ENCODE measurements at regions not wholly inside any gene's neighbourhood (a gene's known extent, or its start where the extent isn't known, plus 50 kb on each side); places are given as distances from the start of the nearest gene placed in this dataset.

DNA sequence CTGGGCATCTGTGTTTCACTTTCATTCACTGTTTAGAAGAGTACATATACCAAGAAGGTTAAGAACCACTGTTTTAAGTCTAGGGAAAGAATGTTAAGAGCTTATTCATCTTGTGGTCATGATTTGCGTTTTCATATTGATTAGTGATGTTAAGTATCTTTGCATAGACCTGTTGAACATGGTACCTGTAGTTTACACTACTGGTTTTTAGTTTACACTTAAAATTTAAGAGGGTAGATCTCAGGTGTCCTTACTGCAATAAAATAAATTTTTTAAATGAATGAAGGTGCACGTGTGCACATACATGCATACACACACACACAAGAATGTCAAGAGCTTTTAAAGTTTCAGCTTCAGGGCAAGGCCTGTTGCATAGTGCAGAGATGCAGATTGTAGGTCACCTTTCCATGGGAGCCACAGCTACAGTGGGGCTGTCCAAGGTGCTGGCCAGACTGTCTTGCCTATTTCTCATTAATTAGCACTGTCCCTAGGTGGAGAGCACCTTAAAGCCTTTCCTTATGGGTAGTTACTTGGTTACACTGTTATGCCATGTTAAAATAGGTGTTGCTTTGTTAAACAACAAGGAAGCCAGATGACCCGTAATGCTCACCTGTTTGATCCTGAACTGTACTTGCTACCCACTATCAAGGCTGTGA lies 543.0 kb upstream of the DAB1 start:
- TF ChIP-seq, protein P1, sequence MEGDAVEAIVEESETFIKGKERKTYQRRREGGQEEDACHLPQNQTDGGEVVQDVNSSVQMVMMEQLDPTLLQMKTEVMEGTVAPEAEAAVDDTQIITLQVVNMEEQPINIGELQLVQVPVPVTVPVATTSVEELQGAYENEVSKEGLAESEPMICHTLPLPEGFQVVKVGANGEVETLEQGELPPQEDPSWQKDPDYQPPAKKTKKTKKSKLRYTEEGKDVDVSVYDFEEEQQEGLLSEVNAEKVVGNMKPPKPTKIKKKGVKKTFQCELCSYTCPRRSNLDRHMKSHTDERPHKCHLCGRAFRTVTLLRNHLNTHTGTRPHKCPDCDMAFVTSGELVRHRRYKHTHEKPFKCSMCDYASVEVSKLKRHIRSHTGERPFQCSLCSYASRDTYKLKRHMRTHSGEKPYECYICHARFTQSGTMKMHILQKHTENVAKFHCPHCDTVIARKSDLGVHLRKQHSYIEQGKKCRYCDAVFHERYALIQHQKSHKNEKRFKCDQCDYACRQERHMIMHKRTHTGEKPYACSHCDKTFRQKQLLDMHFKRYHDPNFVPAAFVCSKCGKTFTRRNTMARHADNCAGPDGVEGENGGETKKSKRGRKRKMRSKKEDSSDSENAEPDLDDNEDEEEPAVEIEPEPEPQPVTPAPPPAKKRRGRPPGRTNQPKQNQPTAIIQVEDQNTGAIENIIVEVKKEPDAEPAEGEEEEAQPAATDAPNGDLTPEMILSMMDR (IDR thresholded peaks at IDR 0.05; ENCODE audit: borderline replicate concordance, extremely low read depth, low read length, poor library complexity, severe bottlenecking) = no peak
- no peak for TF ChIP-seq EZH2 (IDR thresholded peaks at IDR 0.05; ENCODE audit: borderline replicate concordance, low read depth, low read length, severe bottlenecking)
- Histone ChIP-seq H3K27ac (ENCODE audit: low read length) (no peak overlapping the region), H3K27me3 (ENCODE audit: insufficient read depth, low read length, poor library complexity) (no peaks in the 10 kb centered on the region), H2AFZ (ENCODE audit: low read depth, low read length) (no peak overlapping the region), H3K4me3 (ENCODE audit: low read depth in 1 of 2, low read length in 2 of 2) (no peak overlapping the region), H3K79me2 (ENCODE audit: insufficient read depth, low read length) (no peaks in the 10 kb centered on the region), H3K36me3 (ENCODE audit: insufficient read depth, low read length) (no peaks in the 10 kb centered on the region), H3K9me3 (ENCODE audit: insufficient read depth, low read length, severe bottlenecking) (no peaks in the 10 kb centered on the region), H4K20me1 (ENCODE audit: insufficient read depth, low read length) (no peaks in the 10 kb centered on the region), H3K4me1 (ENCODE audit: insufficient read depth, low read length) (no peaks in the 10 kb centered on the region), H3K9ac (ENCODE audit: low read depth, low read length) (no peak overlapping the region), H3K4me2 (ENCODE audit: insufficient read depth, low read length) (no peak overlapping the region)
- DNase-seq = peak; percentile 24
- ATAC-seq (ENCODE audit: insufficient read depth, low read depth) = peak; percentile 54; the same call in 2 of the 3 replicates

GRCh38 chr1:57966340-57966739 lies 542.5 kb upstream of the DAB1 start:
- DNase-seq = no peak
- Histone ChIP-seq H3K27me3 (ENCODE audit: insufficient read depth, low read length, poor library complexity) (no peaks in the 10 kb centered on the region), H3K9ac (ENCODE audit: low read depth, low read length) (no peak overlapping the region), H3K4me2 (ENCODE audit: insufficient read depth, low read length) (no peak overlapping the region), H3K9me3 (ENCODE audit: insufficient read depth, low read length, severe bottlenecking) (no peaks in the 10 kb centered on the region), H3K36me3 (ENCODE audit: insufficient read depth, low read length) (no peaks in the 10 kb centered on the region), H3K4me3 (ENCODE audit: low read depth in 1 of 2, low read length in 2 of 2) (no peak overlapping the region), H3K27ac (ENCODE audit: low read length) (no peak overlapping the region), H2AFZ (ENCODE audit: low read depth, low read length) (no peak overlapping the region), H3K4me1 (ENCODE audit: insufficient read depth, low read length) (no peaks in the 10 kb centered on the region), H3K79me2 (ENCODE audit: insufficient read depth, low read length) (no peaks in the 10 kb centered on the region), H4K20me1 (ENCODE audit: insufficient read depth, low read length) (no peaks in the 10 kb centered on the region)
- TF ChIP-seq, protein P1 (IDR thresholded peaks at IDR 0.05; ENCODE audit: borderline replicate concordance, extremely low read depth, low read length, poor library complexity, severe bottlenecking) = no peak
- no peak for TF ChIP-seq EZH2 (IDR thresholded peaks at IDR 0.05; ENCODE audit: borderline replicate concordance, low read depth, low read length, severe bottlenecking)
- ATAC-seq (ENCODE audit: insufficient read depth, low read depth) = no peak

GRCh38 chr1:57963581-57963980 lies 539.7 kb upstream of the DAB1 start:
- Histone ChIP-seq H3K4me2 (ENCODE audit: insufficient read depth, low read length) (no peak overlapping the region), H3K27ac (ENCODE audit: low read length) (no peak overlapping the region), H4K20me1 (ENCODE audit: insufficient read depth, low read length) (no peaks in the 10 kb centered on the region), H3K27me3 (ENCODE audit: insufficient read depth, low read length, poor library complexity) (no peaks in the 10 kb centered on the region), H3K36me3 (ENCODE audit: insufficient read depth, low read length) (no peaks in the 10 kb centered on the region), H2AFZ (ENCODE audit: low read depth, low read length) (no peak overlapping the region), H3K79me2 (ENCODE audit: insufficient read depth, low read length) (no peaks in the 10 kb centered on the region), H3K9me3 (ENCODE audit: insufficient read depth, low read length, severe bottlenecking) (no peaks in the 10 kb centered on the region), H3K4me1 (ENCODE audit: insufficient read depth, low read length) (no peaks in the 10 kb centered on the region), H3K9ac (ENCODE audit: low read depth, low read length) (no peak overlapping the region), H3K4me3 (ENCODE audit: low read depth in 1 of 2, low read length in 2 of 2) (no peak overlapping the region)
- ATAC-seq (ENCODE audit: insufficient read depth, low read depth) (no peak), DNase-seq (no peak)
- no peak for TF ChIP-seq EZH2 (IDR thresholded peaks at IDR 0.05; ENCODE audit: borderline replicate concordance, low read depth, low read length, severe bottlenecking)
- TF ChIP-seq, protein P1 (IDR thresholded peaks at IDR 0.05; ENCODE audit: borderline replicate concordance, extremely low read depth, low read length, poor library complexity, severe bottlenecking) = no peak

All from DND-41 (cell line).